Femur (tissue), 1 donor: ENCODE measurements at regions not wholly inside any gene's neighbourhood (a gene's known extent, or its start where the extent isn't known, plus 50 kb on each side); places are given as distances from the start of the nearest gene placed in this dataset.

Experiments
- DNase-seq: peaks from one replicate; pipeline ENCODE4 v3.0.0-alpha.2; 2017

- no peak for DNase-seq
These were observed 208.7 kb downstream of the GADD45G start for GRCh38 chr9:89813482-89813881.

- DNase-seq, result peak; percentile 70
These were observed 209.7 kb downstream of the GADD45G start for GRCh38 chr9:89814340-89815040.

- DNase-seq, result no peak
These were observed 210.5 kb downstream of the GADD45G start for GRCh38 chr9:89815061-89815902.

GRCh38 chr9:89815903-89816573 is 211.2 kb downstream of the GADD45G start:
- DNase-seq, result peak; percentile 55

GRCh38 chr9:89817151-89817950 is 212.5 kb downstream of the GADD45G start:
- DNase-seq, result no peak

- no peak for DNase-seq
These were observed 215.5 kb downstream of the GADD45G start for GRCh38 chr9:89820337-89820736.

GRCh38 chr9:89821081-89821480 is 216.3 kb downstream of the GADD45G start:
- no peak for DNase-seq

- DNase-seq, result no peak
These were observed 218.2 kb downstream of the GADD45G start for GRCh38 chr9:89822996-89823395.

GRCh38 chr9:89825669-89826068 is 220.9 kb downstream of the GADD45G start:
- DNase-seq, result no peak

GRCh38 chr9:89826186-89826585 is 221.4 kb downstream of the GADD45G start:
- no peak for DNase-seq

- DNase-seq, result no peak
These were observed 224.5 kb downstream of the GADD45G start for GRCh38 chr9:89829346-89829745.

GRCh38 chr9:89835666-89836065 is 230.9 kb downstream of the GADD45G start:
- no peak for DNase-seq

- no peak for DNase-seq
These were observed 232.5 kb downstream of the GADD45G start for GRCh38 chr9:89837162-89837933.

- DNase-seq, result no peak
These were observed 233.1 kb downstream of the GADD45G start for GRCh38 chr9:89837934-89838310.

- DNase-seq, result no peak
These were observed 233.8 kb downstream of the GADD45G start for GRCh38 chr9:89838621-89839020.

GRCh38 chr9:89839449-89839848 is 234.6 kb downstream of the GADD45G start:
- DNase-seq, result peak; percentile 61

- no peak for DNase-seq
These were observed 235.1 kb downstream of the GADD45G start for GRCh38 chr9:89839952-89840351.

- no peak for DNase-seq
These were observed 236.6 kb downstream of the GADD45G start for GRCh38 chr9:89841456-89841855.

- DNase-seq, result no peak
These were observed 237.5 kb downstream of the GADD45G start for GRCh38 chr9:89842267-89842768.

- DNase-seq, result no peak
These were observed 238.3 kb downstream of the GADD45G start for GRCh38 chr9:89843074-89843473.

- no peak for DNase-seq
These were observed 238.8 kb downstream of the GADD45G start for GRCh38 chr9:89843591-89843990.

- DNase-seq, result no peak
These were observed 239.3 kb downstream of the GADD45G start for GRCh38 chr9:89844075-89844474.
